ENCODE measurements at regions not wholly inside any gene's neighbourhood (a gene's known extent, or its start where the extent isn't known, plus 50 kb on each side); places are given as distances from the start of the nearest gene placed in this dataset.

- DNase-seq (ENCODE audit: insufficient read length, low spot score), result no peak
- no peak for FAIRE-seq
- TF ChIP-seq CTCF (IDR thresholded peaks at IDR 0.05; ENCODE audit: insufficient read depth, missing control alignments), result no peak
Observed at GRCh38 chr15:58306591-58307312, 125.0 kb upstream of the LIPC start.

- DNase-seq (ENCODE audit: insufficient read length, low spot score) (no peak), FAIRE-seq (no peak)
- no peak for TF ChIP-seq CTCF (IDR thresholded peaks at IDR 0.05; ENCODE audit: insufficient read depth, missing control alignments)
Observed at GRCh38 chr15:58307313-58307961, 124.4 kb upstream of the LIPC start.

GRCh38 chr15:58308742-58309355 lies 122.9 kb upstream of the LIPC start:
- no peak for DNase-seq (ENCODE audit: insufficient read length, low spot score)
- FAIRE-seq, result no peak
- no peak for TF ChIP-seq CTCF (IDR thresholded peaks at IDR 0.05; ENCODE audit: insufficient read depth, missing control alignments)

- TF ChIP-seq CTCF (IDR thresholded peaks at IDR 0.05; ENCODE audit: insufficient read depth, missing control alignments), result no peak
- DNase-seq (ENCODE audit: insufficient read length, low spot score), result no peak
- FAIRE-seq, result no peak
Observed at GRCh38 chr15:58309963-58310928, 121.5 kb upstream of the LIPC start.

GRCh38 chr15:58311556-58311955 lies 120.2 kb upstream of the LIPC start:
- no peak for TF ChIP-seq CTCF (IDR thresholded peaks at IDR 0.05; ENCODE audit: insufficient read depth, missing control alignments)
- DNase-seq (ENCODE audit: insufficient read length, low spot score), result no peak
- no peak for FAIRE-seq

GRCh38 chr15:58312031-58312430 lies 119.8 kb upstream of the LIPC start:
- no peak for TF ChIP-seq CTCF (IDR thresholded peaks at IDR 0.05; ENCODE audit: insufficient read depth, missing control alignments)
- DNase-seq (ENCODE audit: insufficient read length, low spot score), result no peak
- no peak for FAIRE-seq

Measured in D721Med (cell line).